Stimulated activated CD4-positive, alpha-beta T cell treated with anti-CD3 and anti-CD28 coated beads, Interleukin-4, amount 100 ng/mL, for 48 hours (primary cell): ENCODE measurements at regions not wholly inside any gene's neighbourhood (a gene's known extent, or its start where the extent isn't known, plus 50 kb on each side); places are given as distances from the start of the nearest gene placed in this dataset.
"Not testable (repeated sequence)": the region's sequence is repeated elsewhere in the genome, so short reads cannot be mapped to it uniquely, and the experiment has no call there.

ENCODE experiments used
- DNase-seq, 2 donors: peaks; one replicate each; pipeline ENCODE4 v3.0.0-alpha.2; 2020; ENCODE audit warnings: low read depth in 2 of 2

GRCh38 chr5:35561396-35561795 is 56.3 kb upstream of the SPEF2 start:
- no peak for DNase-seq

GRCh38 chr5:35557748-35558147 is 59.9 kb upstream of the SPEF2 start:
- no peak for DNase-seq

DNA sequence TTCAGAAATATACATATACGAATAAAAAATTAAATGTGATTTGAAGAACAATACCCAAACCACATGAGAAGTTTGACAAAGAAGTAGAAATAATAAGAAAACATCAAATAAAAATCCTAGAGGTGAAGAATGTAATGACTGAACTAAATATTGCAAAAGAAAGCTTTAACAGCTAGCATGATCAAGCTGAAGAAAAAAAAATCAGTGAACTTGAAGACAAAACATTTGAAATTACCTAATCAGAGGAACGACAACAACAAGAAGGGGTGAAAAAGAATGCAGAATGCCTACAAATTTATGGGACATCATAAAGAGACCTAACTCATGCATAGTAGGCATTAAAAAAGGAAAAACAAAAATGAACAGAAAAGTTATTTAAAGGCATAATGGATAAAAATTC is 60.5 kb upstream of the SPEF2 start:
- no peak for DNase-seq

DNA sequence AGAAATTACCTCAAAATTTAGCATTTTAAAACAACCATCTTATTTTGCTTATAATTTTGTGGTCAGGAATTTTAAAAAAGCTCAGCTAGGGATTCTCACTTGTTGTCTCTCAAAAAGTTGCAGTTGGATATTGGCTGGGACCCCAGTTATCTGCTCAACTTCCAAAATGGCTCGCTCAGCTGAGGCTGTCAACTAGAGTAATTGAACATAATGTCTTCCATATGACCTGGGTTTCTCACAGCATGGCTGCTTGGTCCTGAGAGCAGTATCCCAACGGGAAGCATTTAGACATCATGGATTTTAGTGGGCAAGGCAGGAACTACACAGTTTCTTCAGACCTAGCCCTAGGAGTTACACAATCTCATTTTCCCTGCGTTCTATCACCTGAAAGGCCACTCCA is 63.6 kb upstream of the SPEF2 start:
- no peak for DNase-seq

DNA sequence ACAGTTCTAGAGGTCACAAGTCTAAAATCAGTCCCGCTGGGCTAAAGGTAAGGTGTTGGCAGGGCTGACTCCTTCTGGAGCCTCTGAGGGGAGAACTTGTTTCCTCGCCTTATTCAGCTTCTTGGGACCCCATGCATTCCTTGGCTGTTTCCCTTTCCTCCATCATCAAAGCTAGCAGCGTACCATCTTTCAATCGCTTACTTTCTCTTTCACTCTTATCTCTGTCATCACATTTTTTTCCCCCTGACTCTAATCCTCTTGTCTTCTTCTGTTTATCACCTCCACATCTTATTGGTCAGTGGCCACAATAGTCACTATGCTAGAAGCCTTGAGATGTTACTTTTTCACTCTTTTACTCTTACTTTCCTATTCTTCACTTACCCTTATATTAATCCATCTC is 72.5 kb upstream of the SPEF2 start:
- no peak for DNase-seq

DNA sequence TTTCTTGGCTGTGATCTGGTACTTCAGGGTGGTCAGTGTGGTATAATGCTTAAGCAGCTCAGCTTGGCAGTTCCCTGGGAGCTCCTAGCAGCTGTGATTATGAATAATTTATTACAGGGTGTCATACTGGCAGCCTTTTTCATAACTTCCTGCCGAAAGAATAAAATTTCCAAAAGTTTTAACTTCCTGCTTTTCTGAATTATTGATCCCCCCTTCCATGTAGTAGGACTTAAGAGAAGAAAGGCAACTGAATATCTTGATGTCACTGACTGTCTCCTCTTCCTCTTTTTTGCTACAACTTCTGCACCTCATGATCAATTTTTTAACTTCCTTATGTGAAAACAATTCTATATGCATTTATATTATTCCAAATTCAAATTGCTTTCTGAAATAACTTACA is 74.3 kb upstream of the SPEF2 start:
- DNase-seq = no peak

DNA sequence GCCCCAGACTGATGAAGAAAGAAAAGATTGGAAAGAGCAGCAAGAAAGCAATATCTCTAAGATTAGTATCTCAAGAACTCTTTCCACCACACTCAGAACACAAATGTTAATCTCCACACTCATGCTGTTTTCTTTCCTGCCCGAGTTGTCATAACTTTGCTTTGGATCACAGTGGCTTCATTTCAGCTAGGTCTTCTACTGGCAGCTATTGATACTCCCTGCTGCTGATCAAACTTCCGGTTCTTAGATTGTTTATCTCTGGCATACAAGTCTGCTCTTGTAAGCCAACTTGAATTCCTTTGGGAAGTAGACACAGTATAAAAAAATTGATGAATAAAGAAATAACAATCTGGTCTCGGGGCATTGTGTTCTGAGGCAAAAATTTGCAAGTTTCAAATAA is 77.7 kb upstream of the SPEF2 start:
- no peak for DNase-seq

GRCh38 chr5:35538198-35538931 is 79.3 kb upstream of the SPEF2 start:
- no peak for DNase-seq

GRCh38 chr5:35533156-35533555 is 84.5 kb upstream of the SPEF2 start:
- DNase-seq = no peak

- not testable (repeated sequence) for DNase-seq
Measured at GRCh38 chr5:35531553-35531952, 86.1 kb upstream of the SPEF2 start.

- DNase-seq = no peak
Measured at GRCh38 chr5:35518104-35518503, 99.6 kb upstream of the SPEF2 start.

DNA sequence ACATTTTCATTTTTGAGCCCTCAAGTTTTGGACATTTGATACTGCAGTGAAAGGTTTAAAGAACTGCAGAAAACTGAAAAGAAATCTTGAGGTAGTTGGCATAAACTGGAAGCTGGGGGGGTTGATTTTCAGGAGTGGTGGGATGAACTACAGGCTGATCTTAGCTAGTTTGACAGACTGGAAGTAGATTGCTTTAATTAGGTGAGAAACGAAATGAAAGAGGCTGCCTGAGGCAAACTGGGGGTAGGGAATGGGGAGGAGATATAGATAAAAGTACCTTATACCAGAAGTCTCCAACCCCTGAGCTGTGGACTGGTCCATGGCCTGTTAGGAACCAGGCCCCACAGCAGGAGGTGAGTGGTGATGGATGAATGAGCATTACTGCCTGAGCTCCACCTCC is 101.4 kb upstream of the SPEF2 start:
- no peak for DNase-seq

GRCh38 chr5:35513612-35514011 is 104.1 kb upstream of the SPEF2 start:
- DNase-seq = no peak

DNA sequence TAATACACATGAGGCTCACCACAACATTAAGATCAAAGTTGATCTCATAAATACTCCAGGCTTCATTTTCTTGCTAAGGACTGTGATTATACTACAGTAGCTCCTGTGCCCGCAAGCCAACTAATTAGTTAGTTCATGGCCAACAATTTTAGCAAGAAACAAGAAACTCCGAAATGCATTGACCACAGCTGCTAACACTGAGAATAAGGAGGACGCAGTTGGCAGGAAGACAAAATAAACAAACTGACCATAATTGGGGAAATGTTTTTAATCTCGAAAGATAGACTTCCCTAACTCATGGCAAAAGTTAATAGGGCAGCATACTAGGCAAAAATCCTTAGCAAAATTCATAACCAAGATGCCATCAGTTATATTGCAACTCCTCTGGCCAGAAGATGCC is 115.5 kb upstream of the SPEF2 start:
- DNase-seq = no peak

GRCh38 chr5:35488791-35489190 is 128.9 kb upstream of the SPEF2 start:
- no peak for DNase-seq

- DNase-seq = no peak
Measured at GRCh38 chr5:35488055-35488454, 129.6 kb upstream of the SPEF2 start.

GRCh38 chr5:35487233-35488025 is 130.2 kb upstream of the SPEF2 start:
- DNase-seq = no peak

DNA sequence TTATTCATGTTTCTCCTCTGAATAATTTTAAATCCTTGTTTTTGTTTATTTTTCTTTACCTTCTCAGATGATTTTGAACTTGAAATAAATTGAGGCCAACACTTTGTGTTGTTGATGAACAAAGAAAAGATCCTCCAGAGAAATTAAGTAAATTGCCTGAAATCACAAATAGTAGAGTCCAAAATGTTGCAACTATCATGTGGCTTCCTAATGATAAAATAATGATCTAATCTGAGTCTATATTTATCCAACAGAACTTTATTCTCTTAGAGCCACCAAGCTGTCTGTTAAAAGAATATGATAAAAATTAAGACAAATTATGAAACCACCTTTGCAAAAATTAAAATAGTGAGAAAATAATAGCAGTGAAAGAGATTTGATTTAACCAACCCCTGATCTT is 132.2 kb upstream of the SPEF2 start:
- DNase-seq = no peak

GRCh38 chr5:35484241-35484640 is 133.4 kb upstream of the SPEF2 start:
- no peak for DNase-seq

GRCh38 chr5:35483780-35484179 is 133.9 kb upstream of the SPEF2 start:
- DNase-seq = no peak

DNA sequence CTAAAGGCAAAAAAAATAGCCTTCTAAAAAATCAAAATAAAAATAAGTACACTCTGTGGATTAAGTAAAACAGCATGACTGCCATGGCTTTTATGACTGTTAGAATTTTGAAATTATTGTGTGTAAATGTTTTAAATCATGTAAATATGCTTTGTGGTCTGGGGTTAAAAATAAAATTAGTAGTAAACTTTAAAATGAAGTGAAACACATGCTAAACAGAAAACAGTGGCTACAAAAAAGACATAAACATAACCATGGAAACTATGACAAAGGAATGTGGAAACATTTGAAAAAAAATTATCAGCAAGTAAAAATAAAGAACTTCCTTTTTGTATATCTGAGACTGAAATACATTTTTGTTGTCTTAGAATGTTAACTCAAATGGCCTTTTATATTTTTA is 134.5 kb upstream of the SPEF2 start:
- no peak for DNase-seq

DNA sequence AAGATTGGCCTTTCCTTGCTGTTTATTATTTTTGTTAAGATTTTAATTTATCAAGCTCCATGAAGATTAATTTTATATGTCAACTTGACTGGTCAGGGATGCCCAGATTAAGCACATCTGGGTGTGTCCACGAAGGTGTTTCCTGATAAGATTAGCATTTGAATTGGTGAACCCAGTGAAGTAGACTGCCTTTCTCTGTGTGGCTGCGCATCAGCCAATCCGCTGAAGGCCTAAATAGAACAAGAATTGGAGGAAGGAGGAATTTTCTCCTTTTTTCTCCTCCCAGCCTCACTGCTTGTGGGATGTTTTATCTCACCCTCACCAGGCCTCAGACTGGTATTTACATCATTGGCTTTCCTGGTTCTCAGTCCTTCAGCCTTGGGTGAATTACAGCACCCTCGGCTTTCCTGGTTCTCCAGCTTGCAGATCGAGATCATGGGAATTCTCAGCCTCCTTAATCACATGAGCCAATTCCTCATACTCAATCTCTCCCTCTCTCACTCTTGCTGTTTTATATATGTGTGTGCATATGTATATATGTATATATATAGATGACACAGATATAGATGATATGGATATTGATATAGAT is 135.4 kb upstream of the SPEF2 start:
- DNase-seq = no peak
